ENCODE measurements at regions not wholly inside any gene's neighbourhood (a gene's known extent, or its start where the extent isn't known, plus 50 kb on each side); places are given as distances from the start of the nearest gene placed in this dataset.

DNA sequence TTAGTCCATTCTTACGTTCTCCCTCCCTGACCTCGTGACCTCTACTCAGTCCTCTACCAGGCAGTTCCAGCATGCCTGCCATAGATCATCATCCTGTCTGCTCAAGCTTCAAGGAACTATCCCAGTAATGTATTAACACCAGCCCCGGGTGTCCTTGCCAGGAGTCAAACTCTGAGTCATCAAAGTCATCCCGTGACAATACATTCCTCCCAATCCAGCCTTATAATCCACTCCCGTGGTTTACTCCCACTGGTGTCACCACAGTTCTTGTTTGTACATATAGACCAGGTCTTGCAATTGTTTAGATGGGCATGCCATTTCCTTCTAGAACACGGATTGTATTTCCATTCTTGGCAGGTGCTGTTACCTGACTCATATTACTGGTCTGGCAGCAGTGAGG, 68.7 kb upstream of the TAB3 start:
- ATAC-seq: peak; percentile 60 to 86 (median 74)

DNA sequence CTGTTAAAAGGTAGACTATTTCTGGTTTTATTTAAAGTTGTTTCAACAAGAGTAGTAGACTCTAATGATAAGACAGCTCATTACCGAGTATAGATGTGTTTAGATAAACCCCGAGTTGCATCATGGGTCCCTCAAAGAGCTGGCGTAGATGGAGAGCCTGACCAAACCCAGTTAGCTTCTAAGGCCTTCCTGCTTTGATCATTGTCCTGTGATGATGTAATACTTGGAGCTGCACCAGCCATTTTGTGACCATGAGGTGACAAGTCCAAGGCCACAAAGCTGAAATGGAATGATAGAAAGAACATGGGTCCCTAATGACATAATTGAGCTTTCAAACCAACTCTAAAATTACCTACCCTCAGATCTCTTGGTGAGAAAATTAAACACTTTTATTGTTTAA, 66.6 kb upstream of the TAB3 start:
- TF ChIP-seq, protein P1, sequence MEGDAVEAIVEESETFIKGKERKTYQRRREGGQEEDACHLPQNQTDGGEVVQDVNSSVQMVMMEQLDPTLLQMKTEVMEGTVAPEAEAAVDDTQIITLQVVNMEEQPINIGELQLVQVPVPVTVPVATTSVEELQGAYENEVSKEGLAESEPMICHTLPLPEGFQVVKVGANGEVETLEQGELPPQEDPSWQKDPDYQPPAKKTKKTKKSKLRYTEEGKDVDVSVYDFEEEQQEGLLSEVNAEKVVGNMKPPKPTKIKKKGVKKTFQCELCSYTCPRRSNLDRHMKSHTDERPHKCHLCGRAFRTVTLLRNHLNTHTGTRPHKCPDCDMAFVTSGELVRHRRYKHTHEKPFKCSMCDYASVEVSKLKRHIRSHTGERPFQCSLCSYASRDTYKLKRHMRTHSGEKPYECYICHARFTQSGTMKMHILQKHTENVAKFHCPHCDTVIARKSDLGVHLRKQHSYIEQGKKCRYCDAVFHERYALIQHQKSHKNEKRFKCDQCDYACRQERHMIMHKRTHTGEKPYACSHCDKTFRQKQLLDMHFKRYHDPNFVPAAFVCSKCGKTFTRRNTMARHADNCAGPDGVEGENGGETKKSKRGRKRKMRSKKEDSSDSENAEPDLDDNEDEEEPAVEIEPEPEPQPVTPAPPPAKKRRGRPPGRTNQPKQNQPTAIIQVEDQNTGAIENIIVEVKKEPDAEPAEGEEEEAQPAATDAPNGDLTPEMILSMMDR (IDR thresholded peaks at IDR 0.05): no peak
- H3K27me3 ChIP-seq (ENCODE audit: insufficient read depth in 3 of 3, low read length in 2 of 3): no peaks in the 10 kb centered on the region
- intact Hi-C loops (cut with DNase I): no loop called here
- H3K9me3 ChIP-seq: no peaks in the 10 kb centered on the region
- no peaks in the 10 kb centered on the region for H3K36me3 ChIP-seq (ENCODE audit: insufficient read depth in 1 of 2, low read depth in 1 of 2)
- H3K27ac ChIP-seq: no peak overlapping the region
- no peak for ATAC-seq
- no peak overlapping the region for H3K4me3 ChIP-seq
- no peak for DNase-seq
- H3K4me1 ChIP-seq: no peaks in the 10 kb centered on the region
- 84 to 96% (median 94%) methylated on average over 3 of the region's 3 CpGs for WGBS, 3 donors

More for the DNA sequence above, 68.7 kb upstream of the TAB3 start:
- Histone ChIP-seq H3K9me3 (no peaks in the 10 kb centered on the region), H3K4me3 (no peak overlapping the region), H3K27me3 (ENCODE audit: insufficient read depth in 3 of 3, low read length in 2 of 3) (peaks cover 0 to 5% (median 0%) of the 10 kb centered on the region in 3 donors), H3K36me3 (ENCODE audit: insufficient read depth in 1 of 2, low read depth in 1 of 2) (no peaks in the 10 kb centered on the region), H3K4me1 (no peaks in the 10 kb centered on the region), H3K27ac (no peak overlapping the region)
- TF ChIP-seq, protein P1 (IDR thresholded peaks at IDR 0.05): no peak
- intact Hi-C loops (cut with DNase I): no loop called here
- 19 to 31% (median 28%) methylated on average over 6 of the region's 6 CpGs for WGBS, 3 donors
- no peak for DNase-seq

DNA sequence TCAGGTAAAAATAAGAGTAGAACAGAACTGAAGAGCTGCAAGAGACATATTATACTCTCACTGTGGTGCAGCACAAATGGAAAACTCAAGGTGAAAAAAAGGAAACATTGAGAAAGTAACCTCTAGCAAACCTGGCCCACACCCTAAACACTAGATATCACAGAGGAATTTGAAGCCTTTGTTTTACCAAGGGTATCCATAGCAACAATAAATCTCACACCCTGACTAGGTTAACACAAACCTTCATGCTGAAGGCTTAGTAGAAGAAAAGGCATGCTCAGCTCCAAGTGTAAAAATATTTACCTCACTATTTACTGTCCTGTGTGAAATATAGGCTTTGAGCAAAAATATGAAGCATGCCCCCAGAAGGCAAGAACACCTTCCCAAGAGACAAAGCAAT, 61.9 kb upstream of the TAB3 start:
- H3K4me1 ChIP-seq: no peaks in the 10 kb centered on the region
- TF ChIP-seq, protein P1 (IDR thresholded peaks at IDR 0.05): no peak
- no peak overlapping the region for H3K4me3 ChIP-seq
- intact Hi-C loops (cut with DNase I): no loop called here
- H3K27ac ChIP-seq: no peak overlapping the region
- peaks cover 0 to 4% (median 0%) of the 10 kb centered on the region in 3 donors for H3K27me3 ChIP-seq (ENCODE audit: insufficient read depth in 3 of 3, low read length in 2 of 3)
- DNase-seq: no peak
- no peak for ATAC-seq
- H3K36me3 ChIP-seq (ENCODE audit: insufficient read depth in 1 of 2, low read depth in 1 of 2): no peaks in the 10 kb centered on the region
- H3K9me3 ChIP-seq: no peaks in the 10 kb centered on the region

DNA sequence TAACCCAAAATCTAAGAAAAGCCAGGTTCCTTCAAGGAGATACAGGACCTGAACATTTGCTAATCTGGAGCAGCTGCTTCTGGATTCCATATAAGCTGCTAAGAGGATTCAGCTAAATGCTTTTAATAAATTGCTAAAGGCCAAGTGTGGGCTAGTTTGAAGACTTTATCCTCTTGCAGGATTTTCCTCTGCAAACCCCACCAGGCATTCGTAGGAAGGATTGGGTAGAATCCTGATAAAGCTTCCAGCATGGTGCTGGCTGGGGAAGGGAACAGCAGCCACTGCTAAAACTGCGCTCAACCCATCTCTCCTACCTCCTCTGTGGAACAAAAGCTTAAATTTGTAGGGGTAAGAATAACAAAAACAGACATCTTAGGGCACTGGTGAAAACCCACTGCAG, 61.3 kb upstream of the TAB3 start:
- Histone ChIP-seq H3K36me3 (ENCODE audit: insufficient read depth in 1 of 2, low read depth in 1 of 2) (no peaks in the 10 kb centered on the region), H3K4me3 (no peak overlapping the region), H3K27ac (no peak overlapping the region), H3K4me1 (no peaks in the 10 kb centered on the region), H3K9me3 (no peaks in the 10 kb centered on the region), H3K27me3 (ENCODE audit: insufficient read depth in 3 of 3, low read length in 2 of 3) (peaks cover 0 to 4% (median 0%) of the 10 kb centered on the region in 3 donors)
- DNase-seq: no peak
- intact Hi-C loops (cut with DNase I): no loop called here
- ATAC-seq: no peak
- TF ChIP-seq, protein P1 (IDR thresholded peaks at IDR 0.05): no peak
- WGBS, 3 donors: 70 to 86% (median 85%) methylated on average over 2 of the region's 2 CpGs

DNA sequence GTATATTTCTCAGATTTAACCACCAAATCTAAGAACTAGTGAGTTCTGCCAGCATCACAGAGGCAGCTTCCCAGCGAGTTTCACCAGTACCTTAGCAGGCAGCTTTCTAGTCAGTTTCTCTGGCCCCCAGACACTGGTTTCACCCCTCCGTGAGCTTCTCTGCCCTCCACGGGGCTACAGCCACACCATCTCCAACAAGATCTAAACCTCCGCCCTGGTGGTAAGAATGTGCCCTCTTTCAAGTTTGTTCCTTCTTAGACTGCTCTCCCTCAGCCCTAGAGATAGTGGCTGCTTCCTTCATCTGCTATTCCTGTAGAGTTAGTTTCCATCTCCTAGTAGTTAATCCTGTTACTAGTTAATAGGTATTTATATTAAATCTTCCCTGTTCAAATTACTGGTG, 60.5 kb upstream of the TAB3 start:
- H3K27me3 ChIP-seq (ENCODE audit: insufficient read depth in 3 of 3, low read length in 2 of 3): peaks cover 0 to 4% (median 0%) of the 10 kb centered on the region in 3 donors
- H3K9me3 ChIP-seq: no peaks in the 10 kb centered on the region
- H3K27ac ChIP-seq: no peak overlapping the region
- TF ChIP-seq, protein P1 (IDR thresholded peaks at IDR 0.05): no peak
- 64 to 90% (median 86%) methylated on average over 4 of the region's 4 CpGs for WGBS, 3 donors
- ATAC-seq (no peak), DNase-seq (no peak)
- intact Hi-C loops (cut with DNase I): no loop called here
- no peaks in the 10 kb centered on the region for H3K4me1 ChIP-seq
- H3K4me3 ChIP-seq: no peak overlapping the region
- no peaks in the 10 kb centered on the region for H3K36me3 ChIP-seq (ENCODE audit: insufficient read depth in 1 of 2, low read depth in 1 of 2)

Measured in psoas muscle (tissue), 7 donors.